HG03103 (cell line): ENCODE measurements at regions not wholly inside any gene's neighbourhood (a gene's known extent, or its start where the extent isn't known, plus 50 kb on each side); places are given as distances from the start of the nearest gene placed in this dataset.

Source experiments
- ATAC-seq: cut with Tn5 transposase; IDR thresholded peaks from one replicate; pipeline ENCODE4 v1.9.1; 2021; ENCODE audit warnings: low read depth; ENCODE audit not compliant: unreplicated experiment

DNA sequence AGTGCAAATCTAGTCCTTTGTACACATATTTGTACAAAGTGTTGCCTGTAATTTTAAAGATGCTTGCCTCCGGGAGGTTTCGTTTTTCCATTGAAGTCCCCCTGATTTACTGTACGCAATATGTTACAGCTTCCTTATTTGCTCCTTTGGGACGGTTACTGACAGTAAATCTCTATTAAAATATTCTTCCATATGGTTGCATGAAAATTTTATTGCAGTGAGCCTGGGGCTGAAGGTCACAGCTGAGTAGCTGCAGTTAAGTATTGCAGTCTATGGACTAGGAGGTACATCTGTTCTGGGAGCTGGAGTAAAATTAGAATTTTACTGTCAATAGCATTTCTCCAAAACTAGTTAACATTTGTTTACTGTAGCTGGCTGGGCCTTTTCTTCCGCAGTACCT lies 119.2 kb downstream of the ETAA1 start:
- no peak for ATAC-seq

DNA sequence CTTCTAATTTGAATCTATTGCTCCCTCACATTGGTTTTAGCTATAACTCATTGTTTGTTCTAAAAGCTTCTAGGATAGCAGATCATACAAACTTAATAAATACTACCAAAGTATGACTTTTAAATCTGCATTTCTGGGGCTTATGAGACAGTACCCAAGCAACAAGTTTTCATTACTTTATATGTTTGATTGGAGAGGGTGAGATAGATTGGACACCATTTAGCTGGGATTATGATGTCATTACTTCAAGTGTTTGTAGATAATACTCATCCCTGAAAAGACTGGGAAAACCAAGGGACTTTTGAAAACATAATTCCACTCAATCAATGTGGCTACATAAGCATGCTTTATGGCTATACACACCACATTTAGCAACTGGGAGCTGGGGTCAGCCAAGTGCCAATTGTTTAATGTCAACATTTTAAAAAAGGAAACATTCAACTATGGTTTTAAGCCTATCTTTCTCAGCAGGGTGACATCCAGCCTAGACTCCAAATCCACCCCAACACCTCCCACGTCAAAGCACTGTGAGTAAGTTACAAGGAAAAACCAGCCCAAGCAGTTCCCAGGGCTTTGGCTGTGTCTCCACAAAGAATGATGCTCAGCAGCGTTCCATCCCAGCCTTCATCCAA lies 119.9 kb downstream of the ETAA1 start:
- no peak for ATAC-seq

DNA sequence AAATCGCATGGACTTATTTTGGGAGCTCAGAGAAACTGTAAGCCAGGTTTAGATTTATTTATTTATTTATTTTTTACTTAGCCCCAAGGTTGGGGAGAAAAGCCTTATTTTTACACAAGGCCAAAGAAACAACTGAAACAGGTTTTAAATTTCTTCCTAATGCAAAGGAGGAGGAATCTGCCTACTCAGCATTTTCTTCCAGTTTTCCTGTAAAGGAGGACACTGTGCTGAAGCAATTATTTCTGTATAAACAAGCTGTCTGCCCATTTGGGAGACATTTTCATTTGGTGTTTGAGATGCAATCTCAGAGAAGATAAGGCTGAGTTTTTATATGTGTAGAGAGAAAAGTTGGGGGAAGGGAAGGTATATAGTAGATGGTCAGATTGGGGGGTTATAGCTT lies 125.0 kb downstream of the ETAA1 start:
- no peak for ATAC-seq

DNA sequence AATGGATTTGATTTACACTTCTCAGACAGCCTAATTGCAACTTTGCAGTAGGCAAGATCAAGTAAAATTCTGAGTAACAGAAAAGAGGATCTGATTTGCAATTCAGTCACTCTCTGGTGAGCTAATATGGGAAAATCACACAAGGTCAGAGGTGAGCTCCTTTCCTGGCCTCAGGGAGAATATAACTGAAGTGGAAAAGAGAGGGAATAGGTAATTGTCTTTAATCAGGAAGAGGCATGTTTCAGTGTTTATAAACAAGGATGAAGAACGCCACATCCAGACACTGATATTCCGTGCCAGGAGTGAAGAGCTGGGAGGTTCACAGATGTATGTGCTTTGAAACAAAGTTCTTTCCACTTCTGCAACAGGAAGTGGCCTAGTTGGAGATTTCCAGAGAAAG lies 127.1 kb downstream of the ETAA1 start:
- ATAC-seq: no peak

DNA sequence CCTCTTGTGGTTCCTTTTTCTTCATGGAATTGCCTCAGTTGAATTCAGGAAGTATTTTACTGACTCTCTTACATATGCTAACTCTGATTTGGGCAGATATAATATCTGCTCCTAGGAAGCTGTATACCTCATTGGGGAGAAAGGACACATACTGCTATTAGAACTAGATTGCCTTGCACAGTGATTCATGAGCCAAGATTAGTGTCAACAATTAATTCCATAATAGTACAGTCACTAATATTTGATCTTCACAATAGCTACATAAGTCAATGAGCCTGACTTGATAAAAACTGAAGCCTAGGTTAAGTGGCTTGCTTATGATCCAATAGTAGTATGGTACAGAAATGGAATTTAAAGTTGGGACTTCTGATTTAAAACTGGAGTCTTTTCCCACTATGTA lies 127.6 kb downstream of the ETAA1 start:
- ATAC-seq: no peak

DNA sequence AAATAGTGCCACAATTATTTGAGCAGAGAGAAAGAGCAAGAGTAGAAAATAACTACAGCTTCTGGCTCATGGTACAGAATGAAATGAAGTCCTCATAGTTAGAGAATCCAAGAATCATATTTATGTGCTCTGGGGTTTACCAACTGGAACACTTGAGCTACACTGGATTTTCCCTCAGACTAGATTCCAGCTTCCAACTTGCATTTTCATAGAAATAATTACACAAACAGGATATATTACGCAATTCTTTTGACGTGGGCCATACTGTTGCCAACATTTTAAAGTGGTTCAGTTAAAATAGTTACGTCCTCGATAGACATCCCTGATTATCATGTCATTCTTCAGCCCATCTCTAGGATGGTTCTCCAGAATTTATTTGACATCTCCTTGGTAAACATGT lies 129.2 kb downstream of the ETAA1 start:
- ATAC-seq: no peak

DNA sequence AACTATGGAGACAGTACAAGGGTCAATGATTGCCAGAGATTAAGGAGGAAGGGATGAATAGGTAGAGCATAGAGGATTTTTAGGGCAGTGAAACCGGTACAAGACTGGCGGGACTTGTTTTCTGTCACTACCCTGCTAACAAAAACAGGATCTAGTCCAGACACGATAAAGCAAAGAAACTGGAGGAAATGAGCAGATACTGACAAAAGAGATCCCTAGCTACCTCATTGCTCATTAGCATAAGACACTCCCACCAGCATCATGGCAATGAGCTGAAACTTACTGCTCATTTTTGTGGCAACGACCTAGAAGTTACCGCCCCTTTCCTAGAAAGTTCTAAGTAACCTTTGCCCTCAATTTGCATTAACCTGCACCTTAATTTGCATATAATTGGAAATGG lies 131.2 kb downstream of the ETAA1 start:
- no peak for ATAC-seq

DNA sequence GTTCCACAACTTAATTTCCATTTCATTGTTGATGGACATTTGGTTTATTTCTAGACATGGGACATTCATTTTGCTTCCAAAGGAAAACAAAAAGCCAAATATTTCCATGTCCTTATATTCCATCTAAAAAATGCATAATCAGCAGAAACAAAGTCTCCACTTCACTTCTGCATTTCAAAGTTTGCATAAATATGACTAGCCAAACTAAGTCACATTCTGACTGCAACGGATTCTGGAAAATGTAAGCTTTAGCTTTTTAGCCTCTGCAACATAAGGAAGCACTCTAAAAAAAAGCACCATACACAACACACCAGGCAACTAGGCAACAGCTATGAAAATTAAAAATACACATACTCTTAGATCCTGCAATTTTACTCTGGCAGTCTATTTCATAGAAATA lies 135.3 kb downstream of the ETAA1 start:
- no peak for ATAC-seq

DNA sequence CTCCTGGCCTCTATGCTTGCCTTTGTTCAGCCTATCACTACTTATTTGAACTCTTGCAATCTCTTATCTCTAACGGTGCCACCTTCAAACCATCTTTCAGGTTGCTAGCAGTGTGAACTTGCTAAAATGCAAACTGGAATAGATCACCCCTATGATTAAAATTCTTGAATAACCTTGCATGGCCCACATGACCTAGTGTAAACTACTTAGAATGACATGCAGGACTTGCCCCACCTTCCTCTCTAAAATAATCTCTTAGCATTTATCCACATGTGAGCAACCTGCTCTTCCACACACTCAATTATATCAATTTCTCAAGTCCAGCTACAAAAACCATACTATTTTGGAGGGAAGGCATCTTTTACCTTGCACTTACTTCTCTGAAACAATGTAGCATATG lies 137.6 kb downstream of the ETAA1 start:
- ATAC-seq: no peak

DNA sequence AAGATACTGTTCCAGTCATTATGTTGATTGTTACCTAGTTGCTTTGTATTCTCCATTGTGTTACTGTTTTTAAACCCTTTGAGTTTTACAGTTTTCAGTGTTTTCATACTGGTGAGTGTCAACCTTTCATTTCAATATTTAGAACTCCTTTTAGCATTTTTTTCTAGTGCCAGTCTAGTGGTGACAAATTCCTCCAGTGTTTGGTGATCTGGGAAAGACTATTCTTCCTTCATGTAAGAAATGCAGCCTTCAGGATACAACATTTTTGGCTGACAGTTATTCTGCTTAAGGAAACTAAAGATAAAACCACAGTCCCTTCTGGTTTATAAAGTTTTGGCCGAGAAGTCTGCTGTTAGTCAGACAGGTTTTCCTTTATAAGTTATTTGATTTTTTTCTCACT lies 143.8 kb downstream of the ETAA1 start:
- ATAC-seq: no peak

DNA sequence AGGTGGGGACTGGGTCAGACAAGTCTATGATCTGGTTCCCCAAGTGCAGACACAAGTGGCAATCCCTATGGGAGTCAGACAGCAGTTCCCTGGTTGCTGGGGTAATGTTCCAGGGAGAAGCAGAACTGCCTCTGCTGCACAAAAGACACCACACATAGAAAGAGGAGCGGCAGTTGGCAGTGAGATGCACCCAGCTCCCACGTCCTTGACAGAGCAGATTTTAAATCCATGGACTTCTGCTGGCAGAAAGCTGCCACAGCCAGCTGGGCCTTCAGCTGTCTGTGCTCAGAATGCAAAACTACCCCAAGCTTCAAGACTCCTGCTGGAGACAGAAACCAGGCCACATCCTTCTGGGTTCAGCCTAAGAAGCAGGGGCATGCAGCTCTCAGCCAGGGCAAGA lies 147.2 kb downstream of the ETAA1 start:
- ATAC-seq: no peak

DNA sequence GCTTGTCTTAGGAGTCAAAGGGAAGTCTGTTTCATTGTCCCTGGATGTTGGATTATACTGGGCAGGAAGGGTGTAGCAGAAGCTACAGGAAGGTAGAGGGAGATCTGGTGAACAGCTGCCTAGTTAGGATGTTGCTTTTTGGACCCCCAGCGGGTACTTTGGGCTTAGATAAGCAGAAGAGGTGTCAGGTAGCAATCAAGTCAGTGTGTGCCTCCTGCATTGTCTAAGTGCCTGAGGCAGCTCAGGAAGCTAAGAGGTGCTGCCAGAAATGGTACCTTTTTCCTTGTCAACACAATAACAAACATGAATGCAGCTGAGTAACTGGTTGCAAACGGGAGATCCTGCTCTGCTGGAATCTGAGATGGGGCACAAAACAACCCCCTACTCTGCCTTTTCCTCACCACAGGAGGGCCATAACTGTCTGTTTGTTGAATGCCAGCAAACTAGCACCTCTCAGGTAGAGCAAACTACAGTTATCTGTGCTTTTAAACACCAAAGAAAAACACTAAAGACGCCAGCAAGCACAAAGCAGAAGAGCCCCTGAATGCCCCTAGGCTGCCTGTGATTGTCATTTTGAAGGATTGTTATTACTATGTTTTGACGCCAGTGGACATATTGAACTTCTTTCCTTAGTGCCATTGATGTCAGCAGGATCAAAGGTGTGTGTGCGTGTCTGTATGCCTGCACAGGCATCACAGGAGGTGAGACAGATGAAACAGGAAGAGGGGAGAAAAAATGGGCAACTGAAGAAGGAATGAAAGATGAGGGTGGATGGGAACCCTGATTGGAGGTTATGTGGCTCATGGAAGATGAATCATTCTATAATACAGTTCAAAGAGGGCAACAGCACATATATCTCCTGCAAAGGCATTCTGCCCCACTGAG lies 151.4 kb downstream of the ETAA1 start:
- no peak for ATAC-seq

DNA sequence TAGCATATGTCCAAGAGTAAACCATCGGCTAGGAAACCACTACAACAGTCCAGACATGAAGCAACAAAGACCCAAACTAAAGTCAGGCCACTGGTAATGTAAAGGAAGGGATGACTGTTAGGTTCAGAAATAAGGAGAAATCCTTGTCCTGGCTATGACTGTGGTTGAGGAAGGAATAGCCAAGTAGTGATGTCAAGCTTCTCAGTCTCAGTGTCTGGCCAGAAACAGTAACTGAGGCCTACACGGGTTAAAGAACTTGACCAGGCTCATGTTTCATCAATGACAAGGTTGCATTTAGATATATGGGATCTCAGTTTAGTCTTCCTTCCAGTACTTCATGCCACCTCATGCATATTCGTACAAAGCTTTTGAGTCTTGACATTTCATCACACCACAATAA lies 162.0 kb downstream of the ETAA1 start:
- no peak for ATAC-seq

DNA sequence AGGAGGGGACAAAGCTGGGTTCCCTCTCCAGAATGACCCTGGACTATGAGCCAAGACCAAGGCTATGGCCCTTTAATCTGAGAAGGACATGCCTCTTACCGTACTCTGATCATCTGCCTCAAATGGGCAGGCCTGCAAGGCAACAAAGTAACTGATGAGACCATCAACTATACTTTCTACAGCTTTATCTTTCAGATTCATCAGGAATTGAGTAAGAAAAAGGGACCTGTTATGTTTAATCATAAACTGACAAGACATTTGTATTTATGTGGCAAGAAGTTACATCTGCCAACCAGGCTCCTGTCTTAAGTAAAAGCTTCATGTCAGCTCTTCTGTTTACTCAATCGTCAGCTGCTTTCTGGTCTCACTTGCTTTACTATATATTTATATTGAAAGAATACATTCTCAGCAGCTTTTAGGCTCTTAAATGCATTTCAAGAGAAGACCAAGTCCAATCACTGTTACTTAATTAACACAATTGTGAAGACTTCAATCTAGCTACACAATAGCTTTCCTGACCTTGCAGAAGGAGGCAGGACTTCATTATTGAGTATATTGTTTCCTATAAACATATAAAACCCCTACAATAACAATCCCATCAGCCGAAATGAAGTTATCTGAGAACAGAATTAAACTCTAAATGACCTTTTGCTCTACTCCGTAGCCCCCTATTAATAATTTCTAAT lies 163.8 kb downstream of the ETAA1 start:
- ATAC-seq: no peak

DNA sequence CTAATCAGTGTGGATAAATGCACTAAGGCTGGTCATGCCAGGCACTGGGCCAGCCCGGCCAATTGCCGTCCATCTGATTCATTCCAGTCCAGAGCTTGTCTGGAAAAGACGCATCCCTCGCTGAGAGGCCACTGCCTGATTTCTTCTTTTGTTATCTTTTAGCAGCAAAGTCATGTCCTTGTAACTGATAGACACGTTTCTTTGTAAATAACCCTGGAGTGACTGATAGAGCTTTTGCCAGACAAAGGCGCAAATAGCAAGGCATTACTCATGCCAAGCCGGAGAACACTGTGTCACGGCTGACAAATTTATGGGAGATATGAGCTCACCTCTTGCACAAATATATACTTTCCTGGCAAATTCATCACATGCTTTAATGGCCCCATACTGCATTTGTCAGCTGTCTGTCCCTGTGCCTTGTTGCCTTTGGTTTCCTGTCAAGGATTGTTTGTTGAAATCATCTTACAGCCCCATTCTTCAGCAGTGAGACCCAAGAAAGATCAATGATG lies 164.4 kb downstream of the ETAA1 start:
- no peak for ATAC-seq

DNA sequence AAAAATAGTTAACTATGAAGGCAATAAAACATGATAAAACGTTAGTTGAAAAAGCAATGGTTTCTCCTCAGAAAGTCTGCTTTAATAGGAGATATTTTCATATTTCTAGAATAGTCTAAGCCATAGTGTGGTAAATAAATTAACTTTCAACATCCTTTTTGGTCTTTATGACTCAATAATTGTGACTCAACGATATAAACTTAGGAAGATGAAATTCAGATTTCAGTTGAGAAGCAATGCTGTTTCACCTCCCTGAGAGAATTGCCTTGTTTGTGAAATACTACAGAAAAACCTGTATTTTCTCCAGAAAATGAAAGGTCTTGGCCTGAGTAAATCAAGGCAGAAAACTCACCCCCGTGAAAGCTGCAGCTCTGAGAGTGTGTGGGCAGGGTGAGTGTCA lies 166.9 kb downstream of the ETAA1 start:
- ATAC-seq: no peak

DNA sequence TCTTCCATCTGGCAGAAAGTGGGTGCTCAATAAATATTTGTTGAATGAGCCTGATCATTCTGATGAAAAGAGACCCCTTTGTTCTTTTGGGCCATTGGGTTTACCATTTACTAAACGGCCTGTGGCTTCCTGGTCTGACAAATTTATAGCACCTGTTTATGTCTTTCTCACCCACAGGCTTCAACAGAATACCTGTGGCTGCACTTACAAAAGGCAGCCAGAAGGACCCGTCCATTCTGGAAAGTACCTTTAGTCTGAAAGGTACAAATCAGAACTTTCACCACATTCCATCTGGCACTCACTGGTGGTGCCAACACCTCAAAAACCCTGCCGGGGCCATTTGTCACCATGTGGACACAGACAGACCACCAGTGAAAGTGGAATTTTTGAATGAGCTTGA lies 167.5 kb downstream of the ETAA1 start:
- ATAC-seq: no peak

DNA sequence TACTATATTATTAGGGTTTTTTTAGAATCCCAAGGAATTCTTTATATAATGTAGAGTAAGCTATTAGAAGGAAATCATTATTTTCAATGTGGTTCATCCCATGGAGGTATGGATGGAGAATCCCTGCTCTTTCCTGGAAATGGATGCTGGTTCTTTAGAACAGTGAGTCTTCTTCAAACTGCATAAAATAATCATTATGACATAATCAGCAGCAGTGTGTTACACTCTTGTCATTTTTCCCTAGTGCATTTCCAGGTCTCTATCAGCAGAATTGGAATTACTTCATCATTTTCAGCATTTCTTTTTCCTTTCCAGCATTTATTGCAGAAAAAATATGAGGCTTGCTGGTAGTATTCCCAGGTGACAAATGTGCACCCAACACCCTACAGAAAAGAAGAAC lies 168.1 kb downstream of the ETAA1 start:
- no peak for ATAC-seq

DNA sequence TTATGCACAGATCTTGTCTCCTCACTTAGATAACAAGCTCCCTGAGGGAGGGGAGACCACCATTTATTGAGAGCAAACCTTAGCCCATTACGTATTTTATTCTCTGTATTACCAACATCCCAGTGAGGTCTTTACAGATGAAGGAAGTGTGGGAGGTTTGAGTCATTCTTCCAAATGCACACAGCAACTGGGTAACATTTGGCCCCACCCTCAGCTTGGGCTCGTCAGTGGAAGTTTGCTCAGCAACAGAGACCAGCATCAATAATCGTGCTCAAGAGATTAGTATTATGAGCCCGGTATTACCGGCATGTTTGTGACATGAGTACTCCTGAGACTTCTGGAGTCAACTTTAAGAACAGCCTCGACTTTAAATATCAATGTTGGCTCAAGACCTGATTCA lies 168.6 kb downstream of the ETAA1 start:
- ATAC-seq: no peak

DNA sequence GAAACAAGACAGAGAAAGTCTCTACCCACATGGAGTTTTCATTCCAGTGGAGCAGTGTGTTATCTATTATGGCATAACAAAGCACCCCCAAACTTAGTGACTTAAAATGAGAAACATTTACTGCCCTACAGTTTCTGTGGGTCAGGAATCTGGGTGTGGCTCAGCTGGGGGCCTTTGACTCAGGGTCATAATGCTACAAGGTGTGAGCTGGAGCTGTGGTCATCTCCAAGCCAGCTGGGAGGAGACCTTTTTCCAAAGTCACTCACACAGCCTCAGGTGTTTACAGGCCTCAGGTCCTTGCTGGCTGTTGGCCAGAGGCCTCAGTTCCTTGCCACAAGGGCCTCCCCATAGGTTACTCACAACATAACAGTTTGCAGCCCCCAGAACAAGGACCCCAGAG lies 169.2 kb downstream of the ETAA1 start:
- ATAC-seq: no peak

DNA sequence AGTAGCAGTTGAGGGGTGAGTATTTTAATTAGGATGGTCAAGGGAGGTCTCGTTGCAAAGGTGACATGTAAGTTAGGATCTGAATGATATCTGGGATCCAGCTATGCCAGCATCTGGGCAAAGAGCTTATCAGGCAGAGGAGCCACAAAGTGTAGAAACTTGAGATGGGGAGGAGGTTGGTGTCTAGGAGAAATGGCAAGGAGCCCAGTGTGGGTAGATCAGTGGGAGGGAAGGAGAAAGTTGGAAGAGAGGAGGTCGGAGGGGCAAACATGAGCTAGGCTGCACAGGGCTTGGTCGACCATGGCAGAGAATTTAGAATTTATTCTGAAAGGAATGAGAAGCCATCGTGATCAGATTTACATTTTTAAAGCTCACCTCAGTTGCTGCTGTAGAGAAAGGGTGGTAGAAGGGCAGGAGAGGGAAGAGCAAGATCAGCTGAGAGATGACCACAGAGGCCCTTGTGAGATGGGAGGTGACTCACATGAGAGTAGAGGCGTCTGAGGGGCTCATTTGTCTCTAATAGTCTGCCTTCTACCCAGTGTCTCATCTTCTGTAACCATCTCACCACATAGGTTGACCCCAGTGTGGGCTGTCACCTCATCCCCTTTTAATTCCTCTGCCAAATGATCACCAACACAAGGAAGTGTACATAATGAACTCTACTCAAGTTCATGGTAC lies 170.0 kb downstream of the ETAA1 start:
- no peak for ATAC-seq
